Neural crest cell (in vitro differentiated cells): ENCODE measurements at regions not wholly inside any gene's neighbourhood (a gene's known extent, or its start where the extent isn't known, plus 50 kb on each side); places are given as distances from the start of the nearest gene placed in this dataset.

Experiments
- DNase-seq: peaks from one replicate; pipeline ENCODE4 v3.0.0; 2021; ENCODE audit warnings: low read depth, mixed read lengths, low spot score
- H3K27ac Mint-ChIP-seq: one replicate; pipeline ENCODE4 v1.8.0; 2021; ENCODE audit warnings: mild to moderate bottlenecking, mixed read lengths; ENCODE audit not compliant: unreplicated experiment
- H3K27me3 Mint-ChIP-seq: 2 replicates; pipeline ENCODE4 v1.8.0; 2021; ENCODE audit warnings: low read depth, mild to moderate bottlenecking, mixed read lengths
- H3K36me3 Mint-ChIP-seq: 2 replicates; pipeline ENCODE4 v1.8.0; 2021; ENCODE audit warnings: low read depth, mild to moderate bottlenecking, mixed read lengths
- H3K4me1 Mint-ChIP-seq: 2 replicates; pipeline ENCODE4 v1.8.0; 2021; ENCODE audit warnings: mixed read lengths
- H3K4me3 Mint-ChIP-seq: one replicate; pipeline ENCODE4 v1.8.0; 2021; ENCODE audit warnings: mild to moderate bottlenecking, mixed read lengths
- H3K9me3 Mint-ChIP-seq: 2 replicates; pipeline ENCODE4 v1.8.0; 2021; ENCODE audit warnings: mixed read lengths
- TF ChIP-seq, protein P1 (sequence below): fragments of 200-600 bp; sonication (generic); conservative IDR thresholded peaks from 2 replicates; pipeline ENCODE4 v1.5.0; 2021; ENCODE audit warnings: antibody characterized with exemption, mild to moderate bottlenecking

DNA sequence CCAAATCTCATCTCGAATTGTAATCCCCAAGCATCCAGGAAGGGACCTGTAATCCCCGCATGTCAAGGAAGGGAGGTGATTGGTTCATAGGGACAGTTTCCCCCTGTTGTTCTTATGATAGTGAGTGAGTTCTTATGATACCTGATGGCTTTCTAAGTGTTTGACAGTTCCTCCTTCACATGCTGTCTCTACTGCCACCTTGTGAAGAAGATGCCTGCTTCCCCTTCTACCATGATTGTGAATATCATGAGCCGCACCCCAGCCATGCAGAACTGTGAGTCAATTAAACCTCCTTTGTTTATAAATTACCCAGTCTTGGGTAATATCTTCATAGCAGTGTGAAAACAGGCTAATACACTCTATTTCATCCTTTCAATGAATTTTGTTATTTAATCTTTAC, 446.7 kb downstream of the RNF144A start:
- H3K9me3 Mint-ChIP-seq = peaks cover 5% of the 10 kb centered on the region

DNA sequence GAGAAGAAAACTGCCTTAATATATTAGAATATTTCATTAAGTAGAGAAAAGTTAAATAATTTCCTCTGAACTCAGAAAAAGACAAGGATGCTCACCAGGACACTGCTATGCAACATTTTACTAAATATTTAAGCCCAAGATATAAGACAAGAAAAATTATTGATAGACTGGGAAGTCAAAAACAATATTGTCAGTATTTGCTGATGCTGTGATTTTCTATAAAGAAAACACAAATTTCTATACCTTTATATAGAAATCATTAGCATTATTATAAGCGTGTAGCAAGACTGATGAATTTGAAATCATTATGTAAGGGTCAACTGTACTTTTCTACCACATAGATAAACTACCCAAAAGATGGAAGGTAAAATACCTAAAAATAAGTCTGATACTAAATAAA, 451.0 kb downstream of the RNF144A start:
- no peak overlapping the region for H3K27ac Mint-ChIP-seq
- TF ChIP-seq, protein P1, sequence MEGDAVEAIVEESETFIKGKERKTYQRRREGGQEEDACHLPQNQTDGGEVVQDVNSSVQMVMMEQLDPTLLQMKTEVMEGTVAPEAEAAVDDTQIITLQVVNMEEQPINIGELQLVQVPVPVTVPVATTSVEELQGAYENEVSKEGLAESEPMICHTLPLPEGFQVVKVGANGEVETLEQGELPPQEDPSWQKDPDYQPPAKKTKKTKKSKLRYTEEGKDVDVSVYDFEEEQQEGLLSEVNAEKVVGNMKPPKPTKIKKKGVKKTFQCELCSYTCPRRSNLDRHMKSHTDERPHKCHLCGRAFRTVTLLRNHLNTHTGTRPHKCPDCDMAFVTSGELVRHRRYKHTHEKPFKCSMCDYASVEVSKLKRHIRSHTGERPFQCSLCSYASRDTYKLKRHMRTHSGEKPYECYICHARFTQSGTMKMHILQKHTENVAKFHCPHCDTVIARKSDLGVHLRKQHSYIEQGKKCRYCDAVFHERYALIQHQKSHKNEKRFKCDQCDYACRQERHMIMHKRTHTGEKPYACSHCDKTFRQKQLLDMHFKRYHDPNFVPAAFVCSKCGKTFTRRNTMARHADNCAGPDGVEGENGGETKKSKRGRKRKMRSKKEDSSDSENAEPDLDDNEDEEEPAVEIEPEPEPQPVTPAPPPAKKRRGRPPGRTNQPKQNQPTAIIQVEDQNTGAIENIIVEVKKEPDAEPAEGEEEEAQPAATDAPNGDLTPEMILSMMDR = no peak
- no peaks in the 10 kb centered on the region for H3K4me1 Mint-ChIP-seq
- no peak overlapping the region for H3K4me3 Mint-ChIP-seq
- peaks cover 6% of the 10 kb centered on the region for H3K36me3 Mint-ChIP-seq
- no peaks in the 10 kb centered on the region for H3K27me3 Mint-ChIP-seq
- DNase-seq = no peak
- H3K9me3 Mint-ChIP-seq = peaks cover 14% of the 10 kb centered on the region

More for the DNA sequence above, 446.7 kb downstream of the RNF144A start:
- Mint-ChIP-seq H3K27ac (no peak overlapping the region), H3K27me3 (no peaks in the 10 kb centered on the region), H3K4me3 (no peak overlapping the region), H3K4me1 (peaks cover 3% of the 10 kb centered on the region), H3K36me3 (peaks cover 3% of the 10 kb centered on the region)
- no peak for DNase-seq
- TF ChIP-seq, protein P1 = no peak

DNA sequence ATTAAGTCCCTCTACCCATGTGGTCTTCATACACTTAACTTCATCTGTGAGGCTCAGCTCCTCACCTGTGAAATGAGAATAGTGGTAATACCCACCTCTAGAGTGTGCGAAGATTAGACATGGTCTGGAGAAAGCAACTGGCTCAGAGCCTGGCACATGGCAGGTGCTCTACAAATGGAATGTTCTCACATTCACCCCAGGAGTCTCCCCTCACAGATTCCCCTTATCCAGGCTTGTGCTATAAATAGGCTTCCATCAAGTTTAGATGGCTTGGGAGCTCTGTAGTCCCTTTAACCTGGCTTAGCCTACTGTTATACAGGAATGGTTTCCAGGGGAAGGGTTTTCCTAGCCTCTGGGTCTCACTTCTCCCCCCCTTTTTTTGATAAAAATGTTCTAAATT, 455.9 kb downstream of the RNF144A start:
- TF ChIP-seq, protein P1 = no peak
- no peak overlapping the region for H3K27ac Mint-ChIP-seq
- H3K9me3 Mint-ChIP-seq = peaks cover 11% of the 10 kb centered on the region
- no peaks in the 10 kb centered on the region for H3K4me1 Mint-ChIP-seq
- H3K27me3 Mint-ChIP-seq = no peaks in the 10 kb centered on the region
- H3K4me3 Mint-ChIP-seq = no peak overlapping the region
- peaks cover 3% of the 10 kb centered on the region for H3K36me3 Mint-ChIP-seq
- no peak for DNase-seq

DNA sequence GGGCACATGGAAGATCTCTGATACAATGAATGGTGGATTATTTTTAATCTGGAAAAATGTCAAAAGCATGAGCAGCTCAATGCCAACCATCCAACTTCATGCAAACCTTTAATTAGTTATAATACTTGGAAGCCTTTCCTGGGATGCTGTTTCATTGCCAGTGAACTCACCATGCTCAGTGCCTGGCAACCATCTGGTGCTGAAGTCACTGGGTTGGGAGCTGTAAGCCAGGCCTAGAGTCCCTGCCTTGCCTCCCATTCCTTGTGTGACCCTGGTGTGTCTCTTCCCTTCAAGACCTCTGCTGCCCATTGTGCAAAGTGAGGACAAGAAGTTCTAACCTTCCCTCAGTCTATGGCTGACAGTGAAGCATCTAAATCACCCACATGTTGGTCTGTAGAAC, 458.7 kb downstream of the RNF144A start:
- Mint-ChIP-seq H3K4me1 (no peaks in the 10 kb centered on the region), H3K9me3 (peaks cover 2% of the 10 kb centered on the region)

GRCh38 chr2:7377916-7378569, 460.8 kb downstream of the RNF144A start:
- DNase-seq = no peak
- no peak overlapping the region for H3K27ac Mint-ChIP-seq
- H3K4me1 Mint-ChIP-seq = peaks cover 4% of the 10 kb centered on the region
- TF ChIP-seq, protein P1 = peak; percentile 46
- H3K27me3 Mint-ChIP-seq = no peaks in the 10 kb centered on the region
- no peak overlapping the region for H3K4me3 Mint-ChIP-seq
- H3K36me3 Mint-ChIP-seq = no peaks in the 10 kb centered on the region
- peaks cover 7% of the 10 kb centered on the region for H3K9me3 Mint-ChIP-seq

More for the DNA sequence above, 458.7 kb downstream of the RNF144A start:
- Mint-ChIP-seq H3K27me3 (no peaks in the 10 kb centered on the region), H3K27ac (no peak overlapping the region), H3K4me3 (no peak overlapping the region), H3K36me3 (no peaks in the 10 kb centered on the region)
- TF ChIP-seq, protein P1 = no peak
- no peak for DNase-seq
